ENCODE measurements at regions not wholly inside any gene's neighbourhood (a gene's known extent, or its start where the extent isn't known, plus 50 kb on each side); places are given as distances from the start of the nearest gene placed in this dataset.

- TF ChIP-seq CTCF (IDR thresholded peaks at IDR 0.05) (no peak), POLR2AphosphoS5 (IDR thresholded peaks at IDR 0.05) (no peak), POLR2A (IDR thresholded peaks at IDR 0.05) (no peak), EP300 (IDR thresholded peaks at IDR 0.05) (no peak)
Observed at GRCh38 chr2:234256516-234256915, 206.0 kb downstream of the SPP2 start.

Data from gastroesophageal sphincter (tissue), 3 donors.